MM.1S (cell line): ENCODE measurements at regions not wholly inside any gene's neighbourhood (a gene's known extent, or its start where the extent isn't known, plus 50 kb on each side); places are given as distances from the start of the nearest gene placed in this dataset.

Experiments
- DNase-seq: peaks from one replicate; pipeline ENCODE4 v3.0.0-alpha.2; 2015
- H2AFZ ChIP-seq: fragments of 300-600 bp; sonication (generic); 2 replicates; pipeline ENCODE4 v1.6.0; 2016; ENCODE audit warnings: antibody characterized with exemption, low read length
- H3F3A ChIP-seq: fragments of 300-600 bp; sonication (generic); 2 replicates; pipeline ENCODE4 v1.6.1; 2016; ENCODE audit warnings: mild to moderate bottlenecking, antibody characterized with exemption, low read length, moderate library complexity, mixed read lengths; ENCODE audit not compliant: insufficient read depth
- H3K27ac ChIP-seq: fragments of 300-600 bp; sonication (generic); 2 replicates; pipeline ENCODE4 v1.5.1; 2016; ENCODE audit warnings: mild to moderate bottlenecking, low read length
- H3K27me3 ChIP-seq: fragments of 300-600 bp; sonication (generic); replicated peaks from 2 replicates; pipeline ENCODE4 v1.6.0; 2016; ENCODE audit warnings: low read length; ENCODE audit not compliant: insufficient read depth
- H3K36me3 ChIP-seq: fragments of 300-600 bp; sonication (generic); replicated peaks from 2 replicates; pipeline ENCODE4 v1.6.1; 2016; ENCODE audit warnings: mild to moderate bottlenecking, low read length, mixed read lengths; ENCODE audit not compliant: insufficient read depth
- H3K4me1 ChIP-seq: fragments of 300-600 bp; sonication (generic); 2 replicates; pipeline ENCODE4 v1.6.1; 2016; ENCODE audit warnings: low read length, mixed read lengths
- H3K4me2 ChIP-seq: fragments of 300-600 bp; sonication (generic); 2 replicates; pipeline ENCODE4 v1.6.0; 2016; ENCODE audit warnings: low read depth, low read length
- H3K4me3 ChIP-seq: fragments of 300-600 bp; sonication (generic); 2 replicates; pipeline ENCODE4 v1.5.1; 2016; ENCODE audit warnings: low read length, mixed read lengths
- H3K79me2 ChIP-seq: fragments of 300-600 bp; sonication (generic); 2 replicates; pipeline ENCODE4 v1.6.1; 2016; ENCODE audit warnings: mixed run types, low read length, mixed read lengths
- H3K9ac ChIP-seq: fragments of 300-600 bp; sonication (generic); 2 replicates; pipeline ENCODE4 v1.6.1; 2016; ENCODE audit warnings: low read length, mixed read lengths
- H3K9me2 ChIP-seq: fragments of 300-600 bp; sonication (generic); replicated peaks from 2 replicates; pipeline ENCODE4 v1.6.1; 2016; ENCODE audit warnings: mild to moderate bottlenecking, low read length, mixed read lengths; ENCODE audit not compliant: insufficient read depth
- H3K9me3 ChIP-seq: fragments of 300-600 bp; sonication (generic); replicated peaks from 2 replicates; pipeline ENCODE4 v1.6.1; 2016; ENCODE audit warnings: mild to moderate bottlenecking, low read length, mixed read lengths; ENCODE audit not compliant: insufficient read depth
- H4K20me1 ChIP-seq: fragments of 300-600 bp; sonication (generic); 2 replicates; pipeline ENCODE4 v1.6.1; 2016; ENCODE audit warnings: mild to moderate bottlenecking, low read length, moderate library complexity, mixed read lengths; ENCODE audit not compliant: insufficient read depth
- EZH2 ChIP-seq: fragments of 300-600 bp; sonication (generic); optimal IDR thresholded peaks from 2 replicates; pipeline ENCODE3; 2017; ENCODE audit warnings: low read depth, mild to moderate bottlenecking, antibody characterized with exemption, low read length, mixed read lengths
- EZH2phosphoT487 ChIP-seq: fragments of 300-600 bp; sonication (generic); IDR thresholded peaks from 2 replicates; pipeline ENCODE4 v1.6.1; 2018; ENCODE audit warnings: antibody characterized with exemption, low read length
- TF ChIP-seq, protein P1 (sequence below): fragments of 300-600 bp; sonication (generic); IDR thresholded peaks from 2 replicates; pipeline ENCODE4 v1.5.1; 2016; ENCODE audit warnings: antibody characterized with exemption, low read length, mixed read lengths

DNA sequence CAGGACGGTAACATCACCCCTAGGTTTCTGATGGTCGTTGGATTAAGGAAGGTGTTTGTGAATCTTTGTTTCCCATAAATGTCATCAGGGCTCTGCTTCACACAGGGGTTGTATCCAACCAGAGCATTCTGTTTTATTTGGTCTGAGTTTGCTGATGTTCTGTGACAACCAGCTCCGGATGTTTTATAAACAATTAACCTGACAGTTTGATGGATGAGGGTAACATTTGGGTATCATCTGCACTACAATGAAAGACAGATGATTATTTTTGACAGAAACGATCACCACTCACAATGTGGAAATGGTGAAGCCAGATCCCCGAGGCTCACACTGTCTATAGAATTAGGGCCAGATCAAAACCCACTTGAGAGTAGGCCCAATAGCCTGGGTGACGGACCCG is 107.1 kb downstream of the CDC42EP3 start:
- Histone ChIP-seq H3K9me2 (no peaks in the 10 kb centered on the region), H3K79me2 (no peaks in the 10 kb centered on the region), H3K4me2 (no peak overlapping the region), H3K9ac (no peak overlapping the region), H3K27me3 (no peaks in the 10 kb centered on the region), H3K27ac (no peak overlapping the region), H3K9me3 (no peaks in the 10 kb centered on the region), H4K20me1 (no peaks in the 10 kb centered on the region), H3K4me1 (peaks cover 13% of the 10 kb centered on the region), H3K36me3 (no peaks in the 10 kb centered on the region), H3F3A (no peaks in the 10 kb centered on the region), H2AFZ (no peak overlapping the region), H3K4me3 (no peak overlapping the region)
- TF ChIP-seq EZH2 (no peak), EZH2phosphoT487 (no peak)
- TF ChIP-seq, protein P1, sequence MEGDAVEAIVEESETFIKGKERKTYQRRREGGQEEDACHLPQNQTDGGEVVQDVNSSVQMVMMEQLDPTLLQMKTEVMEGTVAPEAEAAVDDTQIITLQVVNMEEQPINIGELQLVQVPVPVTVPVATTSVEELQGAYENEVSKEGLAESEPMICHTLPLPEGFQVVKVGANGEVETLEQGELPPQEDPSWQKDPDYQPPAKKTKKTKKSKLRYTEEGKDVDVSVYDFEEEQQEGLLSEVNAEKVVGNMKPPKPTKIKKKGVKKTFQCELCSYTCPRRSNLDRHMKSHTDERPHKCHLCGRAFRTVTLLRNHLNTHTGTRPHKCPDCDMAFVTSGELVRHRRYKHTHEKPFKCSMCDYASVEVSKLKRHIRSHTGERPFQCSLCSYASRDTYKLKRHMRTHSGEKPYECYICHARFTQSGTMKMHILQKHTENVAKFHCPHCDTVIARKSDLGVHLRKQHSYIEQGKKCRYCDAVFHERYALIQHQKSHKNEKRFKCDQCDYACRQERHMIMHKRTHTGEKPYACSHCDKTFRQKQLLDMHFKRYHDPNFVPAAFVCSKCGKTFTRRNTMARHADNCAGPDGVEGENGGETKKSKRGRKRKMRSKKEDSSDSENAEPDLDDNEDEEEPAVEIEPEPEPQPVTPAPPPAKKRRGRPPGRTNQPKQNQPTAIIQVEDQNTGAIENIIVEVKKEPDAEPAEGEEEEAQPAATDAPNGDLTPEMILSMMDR = no peak
- DNase-seq = no peak

DNA sequence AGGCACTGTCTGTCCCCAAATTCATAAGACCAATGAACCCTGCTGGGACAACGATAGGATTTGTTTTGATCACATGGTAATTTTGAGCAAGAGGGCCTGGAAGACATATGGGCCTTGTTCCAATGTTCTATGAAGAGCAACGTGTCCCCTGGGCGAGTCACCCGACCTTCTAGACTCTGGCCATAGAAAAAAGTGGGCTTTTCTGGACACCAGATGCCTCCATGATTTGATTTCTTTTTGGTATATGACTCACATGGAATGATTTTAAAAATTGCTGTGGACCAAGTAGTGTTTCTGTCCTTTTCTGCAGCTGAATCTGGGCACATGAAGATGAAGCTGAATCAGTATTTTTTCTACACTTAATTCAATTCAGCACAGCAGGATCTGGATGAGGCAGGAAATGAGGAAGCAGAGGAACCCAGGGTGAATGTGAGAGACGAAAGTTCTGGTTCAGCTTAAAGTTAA is 104.9 kb downstream of the CDC42EP3 start:
- H3F3A ChIP-seq = no peaks in the 10 kb centered on the region
- no peaks in the 10 kb centered on the region for H3K9me3 ChIP-seq
- no peak overlapping the region for H3K4me2 ChIP-seq
- peaks cover 8% of the 10 kb centered on the region for H3K4me1 ChIP-seq
- H3K27ac ChIP-seq = no peak overlapping the region
- no peak for DNase-seq
- no peaks in the 10 kb centered on the region for H4K20me1 ChIP-seq
- H3K4me3 ChIP-seq = no peak overlapping the region
- no peaks in the 10 kb centered on the region for H3K79me2 ChIP-seq
- no peaks in the 10 kb centered on the region for H3K9me2 ChIP-seq
- no peak overlapping the region for H3K9ac ChIP-seq
- H2AFZ ChIP-seq = no peak overlapping the region
- H3K27me3 ChIP-seq = no peaks in the 10 kb centered on the region
- TF ChIP-seq EZH2 (no peak), EZH2phosphoT487 (no peak)
- TF ChIP-seq, protein P1 = no peak
- no peaks in the 10 kb centered on the region for H3K36me3 ChIP-seq

DNA sequence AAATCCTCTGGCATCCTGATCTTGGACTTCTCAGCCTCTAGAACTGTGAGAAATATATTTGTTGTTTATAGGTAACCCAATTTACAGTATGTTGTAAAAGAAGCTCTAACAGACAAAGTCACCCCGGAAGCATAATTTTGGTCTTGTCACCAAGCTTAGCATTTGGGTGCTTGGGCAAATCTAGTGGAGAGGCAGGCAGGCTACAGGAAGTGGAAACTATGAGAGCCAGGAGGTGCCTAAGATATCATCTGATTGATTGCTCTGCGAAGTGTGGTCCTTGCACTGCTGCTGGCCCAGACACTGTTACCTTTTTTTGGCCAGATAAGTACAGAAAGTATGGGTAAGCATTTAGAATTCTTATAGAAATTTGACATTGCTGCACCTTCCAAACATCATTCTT is 102.9 kb downstream of the CDC42EP3 start:
- Histone ChIP-seq H3K9ac (no peak overlapping the region), H4K20me1 (no peaks in the 10 kb centered on the region), H3K9me2 (no peaks in the 10 kb centered on the region), H3F3A (no peaks in the 10 kb centered on the region), H3K4me1 (no peaks in the 10 kb centered on the region), H3K79me2 (no peaks in the 10 kb centered on the region), H3K36me3 (no peaks in the 10 kb centered on the region), H3K27ac (no peak overlapping the region), H3K27me3 (no peaks in the 10 kb centered on the region), H2AFZ (no peak overlapping the region), H3K4me3 (no peak overlapping the region), H3K9me3 (no peaks in the 10 kb centered on the region), H3K4me2 (no peak overlapping the region)
- DNase-seq = no peak
- TF ChIP-seq EZH2phosphoT487 = no peak
- no peak for TF ChIP-seq EZH2
- TF ChIP-seq, protein P1 = no peak
